KG1 (cell line): ENCODE measurements at regions not wholly inside any gene's neighbourhood (a gene's known extent, or its start where the extent isn't known, plus 50 kb on each side); places are given as distances from the start of the nearest gene placed in this dataset.
"Not testable (repeated sequence)": the region's sequence is repeated elsewhere in the genome, so short reads cannot be mapped to it uniquely, and the experiment has no call there.

ENCODE experiments used
- DNase-seq: peaks from one replicate; lab custom pipeline; 2025; lab: John Stamatoyannopoulos, UW

DNA sequence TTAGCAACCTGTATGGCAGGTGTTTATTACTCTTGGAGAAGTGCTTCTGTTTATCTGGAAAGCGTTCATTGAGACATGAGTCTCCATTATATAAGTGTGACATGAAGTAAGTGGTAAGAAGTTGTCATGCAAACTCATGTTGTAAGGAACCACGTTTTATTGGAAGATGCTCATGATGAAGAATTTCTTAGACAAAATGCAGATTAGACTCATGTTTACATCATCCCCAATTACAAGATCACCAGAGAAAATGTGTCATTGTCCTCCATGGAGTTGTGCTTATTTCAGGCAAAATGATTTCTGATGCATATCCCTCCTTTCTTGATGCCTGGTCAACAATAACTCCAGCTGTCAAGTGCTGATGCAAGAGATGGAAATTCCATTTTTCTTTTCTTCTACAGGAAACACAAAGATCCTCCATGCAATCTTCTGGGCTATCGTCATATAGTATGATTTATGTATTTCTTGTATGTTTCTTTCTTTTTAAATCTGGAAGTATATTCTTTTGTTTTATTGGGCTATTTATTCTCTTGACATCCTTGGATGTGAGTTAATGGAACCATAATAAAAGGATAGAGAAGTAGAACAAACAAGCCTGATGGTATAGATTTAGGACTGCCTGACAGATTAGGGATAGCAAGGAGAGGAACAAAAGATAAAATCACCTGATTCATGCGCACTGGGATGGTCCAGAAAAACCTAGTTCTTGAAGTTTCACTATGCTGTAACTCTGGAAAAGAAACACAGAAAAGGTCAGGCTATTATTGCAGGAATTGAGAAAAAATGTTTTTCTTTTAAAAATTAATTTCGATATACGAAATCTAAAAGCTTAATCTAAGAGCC, 50.7 kb upstream of the DIAPH3 start:
- no peak for DNase-seq

DNA sequence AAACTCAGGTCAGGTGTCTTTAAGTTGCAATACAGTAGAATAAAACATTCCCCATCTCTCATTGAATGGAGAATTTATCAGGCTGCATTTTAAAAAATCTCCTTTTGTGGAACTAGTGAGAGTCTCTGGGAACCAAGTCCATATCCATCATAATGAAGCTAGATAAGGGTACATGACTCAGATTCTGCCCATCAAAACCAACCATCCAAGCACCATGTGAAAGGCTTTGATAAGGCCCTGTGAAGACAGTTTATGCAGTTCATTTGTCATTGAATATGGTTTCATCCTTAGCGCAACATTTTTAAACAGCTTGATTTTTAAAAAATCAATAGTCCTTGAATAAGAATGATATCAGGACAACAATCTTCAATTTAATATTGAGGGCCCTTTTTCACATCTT, 56.3 kb upstream of the DIAPH3 start:
- DNase-seq = no peak

DNA sequence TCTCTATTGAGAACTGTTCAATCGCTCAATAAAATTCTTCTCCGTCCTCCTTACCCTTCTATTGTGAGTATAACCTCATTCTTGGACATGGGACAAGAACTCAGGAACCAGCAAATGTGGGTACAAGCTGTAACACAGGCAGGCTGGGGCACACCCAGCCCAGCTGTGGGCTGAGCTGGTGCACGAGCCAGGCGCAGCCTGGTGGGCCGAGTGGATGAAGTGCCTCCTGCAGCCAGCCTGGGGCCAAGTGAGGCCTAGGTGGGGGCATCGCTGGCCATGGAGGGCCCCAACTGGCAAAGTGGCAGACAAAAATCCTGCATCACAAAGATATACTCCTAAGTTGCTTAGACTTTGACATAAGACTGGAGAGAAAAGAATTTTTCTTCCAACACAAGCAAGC, 57.9 kb upstream of the DIAPH3 start:
- DNase-seq = no peak

DNA sequence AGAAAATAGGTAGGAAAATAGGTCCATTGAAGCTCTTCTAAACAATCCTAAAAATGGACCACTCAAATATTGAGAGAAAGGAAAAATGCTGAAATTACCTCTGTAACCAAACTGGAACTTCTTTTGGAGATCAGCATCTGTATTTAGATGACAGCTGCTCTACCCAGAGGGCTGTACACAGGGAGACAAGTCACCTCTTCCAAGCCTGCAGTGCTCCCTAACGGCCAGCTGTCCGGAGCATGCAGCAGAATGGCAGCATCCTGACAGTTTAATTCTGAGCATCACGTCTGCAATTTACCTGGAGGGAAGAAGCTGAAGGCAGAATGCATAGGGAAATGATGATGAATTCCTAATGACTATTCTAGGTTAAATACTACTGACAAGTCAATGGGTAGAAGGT, 62.8 kb upstream of the DIAPH3 start:
- DNase-seq = no peak

DNA sequence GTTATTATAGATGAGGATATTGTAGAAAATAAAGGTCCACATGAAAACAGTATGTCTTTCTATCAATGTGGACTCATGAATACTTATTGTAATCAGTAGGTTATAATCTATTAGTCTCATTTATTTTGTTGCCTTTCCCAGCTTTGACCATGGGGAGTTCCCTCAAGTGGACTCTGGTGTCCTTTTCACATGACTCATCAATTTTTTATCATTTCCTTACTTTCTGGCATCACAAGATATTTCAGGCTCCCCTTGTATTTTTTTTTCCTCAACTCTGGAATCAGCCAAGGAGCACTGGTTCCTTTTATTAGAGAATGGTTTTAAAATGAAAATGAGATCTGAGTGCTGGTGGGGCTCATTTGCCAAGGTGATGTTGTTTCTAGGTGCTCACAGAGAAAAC, 63.4 kb upstream of the DIAPH3 start:
- DNase-seq = no peak

DNA sequence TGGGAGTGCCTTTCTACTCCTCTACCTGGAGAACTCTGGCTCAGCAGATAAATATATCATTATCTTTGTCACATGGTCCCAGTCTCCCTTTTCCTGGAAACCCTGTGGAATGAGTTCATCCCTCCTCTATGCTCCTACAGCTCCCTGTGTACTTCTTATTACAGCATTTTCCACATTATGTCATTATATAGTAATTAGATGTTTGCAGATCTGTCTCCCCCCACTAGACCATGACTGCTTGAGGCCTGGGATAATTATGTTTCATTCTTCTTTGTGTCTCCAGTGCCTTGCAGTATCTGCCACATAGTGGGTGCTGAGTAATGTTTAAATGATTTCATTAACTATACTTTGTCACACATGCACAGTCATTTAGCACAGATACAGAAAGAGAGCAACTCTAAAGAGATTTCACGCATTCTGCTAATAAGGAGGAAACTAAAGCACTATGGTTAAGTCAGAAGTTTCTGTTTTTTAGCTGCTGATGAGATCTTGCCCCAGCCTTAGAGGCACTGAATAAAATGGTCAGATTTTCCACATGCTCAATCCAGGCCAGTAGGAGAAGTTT, 66.1 kb upstream of the DIAPH3 start:
- DNase-seq = no peak

DNA sequence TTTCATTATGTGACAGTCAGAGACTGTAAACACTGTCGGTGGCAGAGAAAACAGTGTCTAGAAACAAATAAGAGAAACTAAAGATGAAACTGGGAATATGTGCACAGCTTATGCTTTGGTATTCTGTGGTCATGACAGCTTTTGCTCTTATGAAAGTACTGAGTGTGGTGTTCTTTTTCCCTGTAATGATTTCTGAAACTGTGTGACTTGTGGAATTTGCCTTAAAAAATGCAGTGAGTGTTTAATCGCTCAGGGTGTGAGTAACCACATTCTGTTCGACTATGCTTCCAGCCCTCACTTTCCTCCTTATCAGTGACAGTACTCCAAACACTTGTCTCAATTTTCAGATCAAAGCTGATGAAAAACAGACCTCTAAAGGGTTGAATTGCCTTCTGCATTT, 66.9 kb upstream of the DIAPH3 start:
- DNase-seq = no peak

DNA sequence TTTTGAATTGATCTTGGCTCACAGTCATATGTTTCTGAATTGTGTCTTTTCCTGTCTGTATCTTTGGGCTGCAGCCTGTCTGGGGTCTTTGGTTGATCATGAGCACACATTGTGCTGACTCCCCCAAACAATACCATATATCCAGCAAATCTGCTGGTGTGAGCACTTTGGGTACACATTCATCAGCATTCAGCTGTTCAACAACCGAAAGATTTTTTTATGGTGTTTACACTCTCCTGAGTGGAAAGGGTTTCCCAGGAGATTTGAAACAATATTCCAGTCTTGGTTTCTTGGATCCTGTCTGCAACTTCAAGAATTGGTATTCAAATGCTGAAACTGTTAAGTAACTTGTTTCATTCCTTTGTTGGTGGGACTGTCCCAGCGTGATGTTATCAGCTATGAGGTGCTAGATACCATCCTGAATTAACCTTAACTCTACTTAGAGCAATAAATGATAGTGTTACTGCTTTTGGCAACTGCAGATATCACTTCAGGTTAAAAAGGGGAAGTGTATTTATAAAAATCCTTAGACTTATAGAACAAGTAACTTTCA, 78.4 kb upstream of the DIAPH3 start:
- no peak for DNase-seq

DNA sequence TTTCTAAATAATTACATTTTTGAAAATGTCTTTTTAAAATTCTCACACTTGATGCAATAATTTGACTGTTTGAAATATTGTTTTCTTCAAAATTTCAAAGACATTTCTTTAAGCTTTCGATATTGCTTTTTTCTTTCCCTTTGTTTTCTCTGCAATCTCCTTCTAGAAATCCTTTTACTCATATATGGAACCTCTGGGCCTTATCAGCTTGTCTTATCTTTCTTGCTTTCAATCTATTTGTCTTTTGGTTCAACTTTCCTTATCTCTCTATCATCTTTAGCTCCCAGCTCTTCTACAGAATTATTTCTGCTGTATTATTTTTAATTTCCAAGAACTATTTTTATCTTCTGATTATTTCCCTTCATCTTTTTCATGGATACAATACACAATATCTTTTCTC, 80.7 kb upstream of the DIAPH3 start:
- no peak for DNase-seq

DNA sequence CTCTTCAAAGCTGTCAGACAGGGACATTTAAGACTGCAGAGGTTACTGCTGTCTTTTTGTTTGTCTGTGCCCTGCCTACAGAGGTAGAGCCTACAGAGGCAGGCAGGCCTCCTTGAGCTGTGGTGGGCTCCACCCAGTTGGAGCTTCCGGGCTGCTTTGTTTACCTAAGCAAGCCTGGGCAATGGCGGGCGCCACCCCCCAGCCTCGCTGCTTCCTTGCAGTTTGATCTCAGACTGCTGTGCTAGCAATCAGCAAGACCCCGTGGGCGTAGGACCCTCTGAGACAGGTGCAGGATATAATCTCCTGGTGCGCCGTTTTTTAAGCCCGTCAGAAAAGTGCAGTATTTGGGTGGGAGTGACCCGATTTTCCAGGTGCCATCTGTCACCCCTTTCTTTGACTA, 87.7 kb upstream of the DIAPH3 start:
- not testable (repeated sequence) for DNase-seq

DNA sequence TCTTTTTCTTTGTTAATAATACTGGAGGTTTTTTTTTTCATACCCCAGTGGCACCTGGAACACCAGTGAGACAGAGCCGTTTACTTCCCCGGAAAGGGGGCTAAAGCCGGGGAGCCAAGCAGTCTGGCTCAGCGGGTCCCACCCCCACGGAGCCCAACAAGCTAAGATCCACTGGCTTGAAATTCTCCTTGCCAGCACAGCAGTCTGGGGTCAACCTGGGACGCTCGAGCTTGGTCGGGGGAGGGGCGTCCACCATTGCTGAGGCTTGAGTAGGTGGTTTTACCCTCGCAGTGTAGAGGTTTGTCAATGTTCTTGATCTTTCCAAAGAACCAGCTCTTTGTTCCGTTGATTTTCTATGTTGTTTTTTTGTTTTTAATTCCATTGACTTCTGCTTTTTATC, 94.6 kb upstream of the DIAPH3 start:
- no peak for DNase-seq

DNA sequence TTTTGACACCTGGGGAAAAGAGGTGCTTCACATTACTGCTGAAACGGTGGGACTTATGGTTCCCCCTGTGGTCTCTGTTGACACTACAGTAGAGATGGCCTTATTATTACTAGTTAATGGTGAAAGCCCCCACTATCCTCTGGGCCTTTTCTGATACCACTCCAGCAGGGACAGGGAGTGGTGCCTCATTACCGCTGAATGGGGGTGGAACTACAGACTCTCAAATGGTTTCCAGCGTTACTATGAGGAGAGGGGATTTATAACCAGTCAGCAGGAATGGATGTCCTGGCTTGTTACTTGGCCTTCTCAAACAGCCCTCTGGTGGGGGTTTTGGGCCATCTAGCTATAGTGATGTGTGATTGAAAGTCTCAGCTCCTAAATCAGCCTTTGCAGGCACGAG, 96.7 kb upstream of the DIAPH3 start:
- no peak for DNase-seq

DNA sequence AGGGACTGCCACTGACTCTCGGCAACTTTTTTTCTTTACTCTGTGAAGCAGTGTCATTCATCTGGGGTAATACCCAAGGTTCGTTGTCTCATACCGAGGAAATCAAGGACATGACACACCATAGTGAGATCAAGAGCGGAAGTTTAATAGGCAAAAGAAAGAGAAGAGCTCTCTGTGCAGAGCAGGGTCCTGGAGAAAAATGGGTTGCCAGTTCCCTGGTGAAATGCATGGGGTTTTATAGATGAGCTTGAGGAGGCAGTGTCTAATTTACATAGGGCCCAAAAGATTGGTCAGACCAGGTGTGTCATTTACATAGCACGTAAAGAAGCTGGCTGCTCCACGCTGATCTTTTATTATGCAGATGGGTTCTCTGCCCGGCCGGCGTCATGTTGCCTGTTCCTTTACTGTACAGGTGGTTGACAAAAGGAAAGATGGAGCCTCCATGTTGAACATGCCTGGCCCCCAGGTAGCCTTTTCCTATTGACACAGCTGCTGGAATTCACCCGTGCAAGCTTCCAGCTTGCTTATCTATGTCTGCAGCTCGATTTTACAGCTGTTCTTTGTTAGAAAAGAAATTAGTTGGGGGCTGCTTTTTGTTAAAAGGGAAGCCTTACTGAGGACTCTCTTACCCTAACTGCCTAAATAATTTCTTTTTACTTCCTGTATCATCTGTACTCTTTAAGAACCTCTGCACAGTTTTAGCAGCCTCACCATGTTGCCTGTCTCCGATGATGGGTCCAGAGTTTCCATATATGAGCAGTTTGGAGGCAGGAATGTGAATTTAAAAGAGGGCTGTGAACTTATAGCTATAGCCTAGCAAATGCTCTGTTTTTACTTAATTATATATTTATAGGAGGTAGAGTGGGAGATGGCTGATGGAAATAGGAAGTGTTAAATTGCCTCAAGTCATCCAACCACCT, 98.0 kb upstream of the DIAPH3 start:
- no peak for DNase-seq

DNA sequence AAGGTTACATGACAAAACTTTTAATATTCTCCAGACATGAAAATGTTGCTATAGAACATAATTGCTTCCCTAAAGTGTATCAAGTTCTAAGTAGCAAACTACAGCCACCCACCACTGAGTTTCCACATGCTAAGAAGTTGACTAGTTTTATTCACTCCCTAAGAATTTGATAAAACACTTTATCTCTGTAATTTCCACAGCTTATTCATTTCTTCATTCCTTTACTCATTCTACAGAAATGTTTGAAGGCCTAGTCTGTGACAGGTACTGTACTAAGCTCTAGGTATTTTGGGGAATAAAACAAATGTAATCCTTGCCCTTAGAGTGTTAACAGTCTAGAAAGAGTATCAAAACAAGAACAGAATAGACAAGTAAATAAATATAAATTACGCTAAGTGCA, 101.8 kb upstream of the DIAPH3 start:
- DNase-seq = no peak

DNA sequence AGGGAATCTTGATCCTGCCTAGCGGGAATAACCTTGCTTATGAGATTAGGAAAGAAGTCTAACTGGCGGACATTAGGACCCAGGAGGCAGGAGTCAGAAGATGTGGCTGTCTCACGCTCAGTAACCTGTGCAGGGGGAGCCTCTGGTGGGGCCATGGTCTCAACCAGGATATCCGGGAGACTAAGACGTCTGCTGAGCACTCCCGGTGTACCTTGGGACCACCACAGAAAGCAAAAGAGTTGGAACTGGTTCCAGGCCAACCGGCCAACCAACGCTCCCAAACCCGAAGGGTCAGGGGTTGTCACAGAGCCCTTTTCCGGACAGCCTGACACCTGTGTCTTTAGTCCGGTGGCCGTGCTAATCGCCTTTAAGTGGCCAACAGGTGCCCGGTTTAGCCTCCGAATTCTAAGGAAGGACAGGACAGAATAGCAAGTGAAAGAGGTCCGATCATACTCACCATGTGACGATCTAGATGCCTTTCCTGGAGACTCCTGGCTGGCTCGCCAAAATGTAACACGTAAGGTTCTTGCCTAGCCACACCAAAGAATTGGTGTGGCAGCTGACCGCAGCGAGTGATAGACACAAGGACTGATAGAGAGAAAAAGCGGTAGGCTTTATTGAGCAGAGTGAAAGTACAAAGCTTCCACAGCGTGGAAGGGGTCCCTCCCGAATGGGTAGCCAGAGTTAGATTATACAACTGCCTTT, 103.9 kb upstream of the DIAPH3 start:
- DNase-seq = peak; percentile 20

DNA sequence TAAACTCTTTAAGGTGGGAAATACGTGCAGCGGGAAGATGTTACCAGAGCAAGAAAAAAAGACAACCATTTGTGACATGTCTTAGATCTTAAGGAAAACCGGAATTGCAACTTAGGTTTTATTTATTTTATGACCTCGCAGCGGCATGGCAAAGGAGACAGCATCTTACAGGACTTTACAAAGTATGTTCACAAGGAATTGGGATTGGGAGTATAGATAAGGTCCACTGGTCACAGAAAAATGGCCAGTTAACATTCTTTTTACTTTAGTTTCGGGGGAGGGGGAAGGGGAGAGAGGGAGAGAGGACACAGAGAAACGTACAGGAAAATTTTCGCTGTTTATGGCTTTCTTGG, 104.5 kb upstream of the DIAPH3 start:
- no peak for DNase-seq

DNA sequence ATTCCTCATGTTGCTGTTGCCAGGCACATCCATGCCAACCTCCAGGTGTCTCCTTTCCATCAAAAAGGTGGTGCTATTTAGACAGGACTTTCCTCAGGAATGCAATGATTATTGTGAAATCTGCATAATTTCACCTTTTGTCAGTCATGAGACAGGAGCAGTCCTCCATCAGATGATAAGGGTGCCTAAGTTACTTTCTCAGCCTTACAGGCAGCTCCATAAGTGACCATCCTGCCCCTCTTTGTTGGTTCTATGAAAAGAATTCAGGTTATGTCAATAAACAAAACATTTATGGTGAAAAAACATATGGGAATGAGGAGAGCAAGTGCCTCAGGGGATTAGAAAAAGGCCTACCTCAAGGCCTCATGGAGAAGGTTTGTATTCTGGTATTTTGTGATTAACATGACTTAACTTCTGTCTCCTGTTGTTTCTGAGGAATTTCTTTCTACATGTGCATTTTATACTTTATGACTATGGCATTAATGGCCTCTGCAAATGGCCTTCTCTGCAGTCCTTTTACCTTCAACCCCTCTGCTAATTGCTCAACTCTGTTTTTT, 110.3 kb upstream of the DIAPH3 start:
- DNase-seq = no peak

DNA sequence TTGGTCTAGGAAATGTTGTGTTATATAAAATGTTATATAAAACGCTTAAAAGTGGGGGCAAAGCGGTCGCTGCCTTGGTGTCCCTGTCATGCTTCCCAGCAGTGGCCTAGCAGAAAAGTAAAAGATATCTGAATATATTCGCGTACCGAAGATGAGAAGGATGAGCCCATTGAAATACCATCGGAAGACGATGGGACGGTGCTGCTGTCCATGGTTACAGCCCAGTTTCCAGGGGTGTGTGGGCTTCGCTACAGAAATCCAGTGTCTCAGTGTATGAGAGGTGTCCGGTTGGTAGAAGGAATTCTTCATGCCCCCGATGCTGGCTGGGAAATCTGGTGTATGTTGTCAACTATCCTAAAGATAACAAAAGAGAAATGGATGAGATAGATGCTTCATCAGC, 110.9 kb upstream of the DIAPH3 start:
- DNase-seq = no peak

DNA sequence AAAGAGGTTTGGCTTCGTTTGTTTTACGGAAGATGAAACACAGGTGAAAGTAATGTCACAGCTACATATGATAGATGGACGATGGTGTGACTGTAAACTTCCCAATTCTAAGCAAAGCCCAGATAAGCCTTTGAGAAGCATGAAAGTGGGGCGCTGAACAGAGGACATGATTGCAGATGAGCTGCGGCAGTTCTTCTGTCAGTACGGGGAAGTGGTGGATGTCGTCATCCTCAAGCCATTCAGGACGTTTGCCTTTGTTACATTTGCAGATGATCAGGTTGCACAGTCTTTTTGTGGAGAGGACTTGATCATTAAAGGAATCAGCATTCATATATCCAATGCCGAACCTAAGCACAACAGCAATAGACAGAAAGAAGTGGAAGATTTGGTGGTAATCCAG, 111.5 kb upstream of the DIAPH3 start:
- no peak for DNase-seq

DNA sequence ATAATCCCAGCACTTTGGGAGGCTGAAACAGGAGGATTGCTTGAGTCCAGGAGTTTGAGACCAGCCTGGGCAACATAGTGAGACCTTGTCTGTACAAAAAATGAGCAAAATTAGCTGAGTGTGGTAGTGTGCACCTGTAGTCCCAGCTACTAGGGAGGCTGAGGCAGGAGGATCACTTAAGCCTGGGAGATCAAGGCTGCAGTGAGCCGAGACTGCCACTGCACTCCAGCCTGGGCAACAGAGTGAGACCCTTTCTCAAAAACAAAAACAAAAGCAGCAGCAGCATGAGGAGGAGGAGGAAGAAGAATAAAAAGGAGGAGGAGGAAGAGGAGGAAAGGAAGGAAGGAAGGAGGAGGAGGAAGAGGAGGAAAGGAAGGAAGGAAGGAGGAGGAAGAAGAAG, 116.5 kb upstream of the TDRD3 start:
- not testable (repeated sequence) for DNase-seq

DNA sequence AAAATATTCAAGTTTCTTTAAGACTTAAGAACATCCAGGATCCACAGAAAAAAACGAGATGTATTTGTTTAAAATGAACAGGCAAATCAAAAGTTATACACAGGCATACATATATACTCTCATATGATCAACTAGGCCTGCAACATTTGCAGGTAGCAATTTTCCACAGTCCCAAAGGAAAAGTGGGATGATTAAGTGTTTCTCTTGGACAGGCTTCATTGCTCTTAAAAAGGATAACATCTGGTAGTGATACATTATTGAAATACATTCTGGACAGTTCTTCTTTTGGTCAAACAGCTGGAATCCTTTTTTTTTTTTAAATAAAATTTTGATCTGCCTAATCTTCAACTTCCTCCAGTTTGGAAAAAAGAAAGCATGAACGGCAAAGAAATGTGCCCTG, 114.8 kb upstream of the TDRD3 start:
- DNase-seq = no peak

DNA sequence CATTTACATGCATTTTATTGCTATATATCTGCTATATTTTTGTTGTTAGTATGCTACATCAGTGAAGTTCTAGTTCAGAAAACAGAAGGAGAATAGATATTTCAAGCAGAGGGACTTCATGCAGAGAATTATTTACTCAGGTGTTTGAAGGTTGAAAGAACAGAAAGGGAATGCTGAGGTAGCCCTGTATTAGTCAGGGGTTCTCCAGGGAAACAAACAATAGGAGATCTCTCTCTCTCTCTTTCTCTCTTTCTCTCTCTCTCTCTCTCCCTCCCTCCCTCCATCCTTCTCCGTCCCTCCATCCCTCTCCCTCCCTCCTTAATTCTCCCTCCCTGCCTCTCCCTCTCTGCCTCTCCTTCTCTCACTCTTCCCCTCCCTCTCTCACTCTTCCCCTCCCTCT, 114.3 kb upstream of the TDRD3 start:
- DNase-seq = no peak
